H9 (cell line): ENCODE measurements at regions not wholly inside any gene's neighbourhood (a gene's known extent, or its start where the extent isn't known, plus 50 kb on each side); places are given as distances from the start of the nearest gene placed in this dataset.

Experiments used
- DNase-seq: peaks from one replicate; pipeline ENCODE4 v3.0.0-alpha.2; 2017
- H2AFZ ChIP-seq: one replicate; pipeline ENCODE4 v1.6.1; 2013; ENCODE audit warnings: mild to moderate bottlenecking, low read length, control low read depth, moderate library complexity
- H2AK5ac ChIP-seq: 2 replicates; pipeline ENCODE4 v1.6.1; 2013; ENCODE audit warnings: low read length, control low read depth, mixed read lengths; ENCODE audit not compliant: insufficient read length
- H2BK120ac ChIP-seq: one replicate; pipeline ENCODE4 v1.6.1; 2013; ENCODE audit warnings: low read depth, mild to moderate bottlenecking, low read length, control low read depth, inconsistent platforms; ENCODE audit not compliant: poor library complexity, severe bottlenecking
- H2BK12ac ChIP-seq: 2 replicates; pipeline ENCODE4 v1.6.1; 2013; ENCODE audit warnings: low read length, control low read depth, mixed read lengths, low read depth; ENCODE audit not compliant: insufficient read length
- H2BK15ac ChIP-seq: 2 replicates; pipeline ENCODE4 v1.6.1; 2013; ENCODE audit warnings: low read depth, low read length, control low read depth
- H2BK20ac ChIP-seq: one replicate; pipeline ENCODE4 v1.6.1; 2013; ENCODE audit warnings: low read depth, mild to moderate bottlenecking, low read length, control low read depth, inconsistent platforms; ENCODE audit not compliant: poor library complexity, severe bottlenecking
- H2BK5ac ChIP-seq: 2 replicates; pipeline ENCODE4 v1.6.1; 2013; ENCODE audit warnings: low read length, control low read depth, mixed read lengths; ENCODE audit not compliant: insufficient read length
- H3K14ac ChIP-seq: 2 replicates; pipeline ENCODE4 v1.6.1; 2013; ENCODE audit warnings: low read length, control low read depth; ENCODE audit not compliant: insufficient read depth
- H3K18ac ChIP-seq: 2 replicates; pipeline ENCODE4 v1.6.1; 2013; ENCODE audit warnings: low read depth, mild to moderate bottlenecking, mixed read lengths, low read length, control low read depth; ENCODE audit not compliant: insufficient read length
- H3K23ac ChIP-seq: 2 replicates; pipeline ENCODE4 v1.6.1; 2013; ENCODE audit warnings: low read length, control low read depth, mixed read lengths, low read depth; ENCODE audit not compliant: insufficient read length
- H3K23me2 ChIP-seq: 2 replicates; pipeline ENCODE4 v1.6.1; 2013; ENCODE audit warnings: low read depth, mild to moderate bottlenecking, mixed read lengths, low read length, control low read depth; ENCODE audit not compliant: insufficient read length, poor library complexity, severe bottlenecking
- H3K27ac ChIP-seq: 2 replicates; pipeline ENCODE4 v1.5.1; 2013; ENCODE audit warnings: low read length, control low read depth, mixed read lengths, low read depth; ENCODE audit not compliant: insufficient read length
- H3K27me3 ChIP-seq: 2 replicates; pipeline ENCODE4 v1.6.1; 2013; ENCODE audit warnings: low read length, control low read depth, inconsistent platforms; ENCODE audit not compliant: insufficient read depth
- H3K4ac ChIP-seq: 2 replicates; pipeline ENCODE4 v1.6.1; 2013; ENCODE audit warnings: low read depth, mild to moderate bottlenecking, control low read depth, inconsistent platforms, low read length, moderate library complexity
- H3K4me1 ChIP-seq: 2 replicates; pipeline ENCODE4 v1.6.1; 2013; ENCODE audit warnings: low read length, control low read depth, inconsistent platforms; ENCODE audit not compliant: insufficient read depth
- H3K4me2 ChIP-seq: 2 replicates; pipeline ENCODE4 v1.6.1; 2013; ENCODE audit warnings: low read length, control low read depth, mixed read lengths; ENCODE audit not compliant: insufficient read length, insufficient read depth
- H3K56ac ChIP-seq: 2 replicates; pipeline ENCODE4 v1.6.1; 2013; ENCODE audit warnings: low read depth, mild to moderate bottlenecking, mixed read lengths, low read length, control low read depth; ENCODE audit not compliant: insufficient read length
- H3K79me1 ChIP-seq: 2 replicates; pipeline ENCODE4 v1.6.1; 2013; ENCODE audit warnings: low read depth, mild to moderate bottlenecking, moderate library complexity, low read length, control low read depth, inconsistent platforms; ENCODE audit not compliant: insufficient read depth, poor library complexity, severe bottlenecking
- H3K79me2 ChIP-seq: 2 replicates; pipeline ENCODE4 v1.6.1; 2013; ENCODE audit warnings: low read length, control low read depth, inconsistent platforms; ENCODE audit not compliant: insufficient read depth
- H3K9ac ChIP-seq: 2 replicates; pipeline ENCODE4 v1.6.1; 2013; ENCODE audit warnings: low read length, control low read depth, mixed read lengths; ENCODE audit not compliant: insufficient read length; ENCODE audit errors: extremely low read depth
- H3K9me3 ChIP-seq: one replicate; pipeline ENCODE4 v1.6.1; 2013; ENCODE audit warnings: low read depth, low read length, inconsistent platforms; ENCODE audit not compliant: control insufficient read depth
- H3T11ph ChIP-seq: one replicate; pipeline ENCODE4 v1.6.1; 2013; ENCODE audit warnings: mild to moderate bottlenecking, low read length, control low read depth, inconsistent platforms
- H4K20me1 ChIP-seq: one replicate; pipeline ENCODE4 v1.6.1; 2013; ENCODE audit not compliant: control insufficient read depth, insufficient read length, insufficient read depth
- H4K5ac ChIP-seq: 2 replicates; pipeline ENCODE4 v1.6.1; 2013; ENCODE audit warnings: low read depth, mild to moderate bottlenecking, mixed read lengths, low read length, control low read depth; ENCODE audit not compliant: insufficient read length
- H4K8ac ChIP-seq: replicated peaks from 2 replicates; pipeline ENCODE4 v1.6.1; 2013; ENCODE audit warnings: low read length, control low read depth, mixed read lengths, low read depth; ENCODE audit not compliant: insufficient read length
- H4K91ac ChIP-seq: 2 replicates; pipeline ENCODE4 v1.6.1; 2013; ENCODE audit warnings: low read depth, mild to moderate bottlenecking, moderate library complexity, mixed read lengths, low read length, control low read depth; ENCODE audit not compliant: insufficient read length
- H3K27ac Mint-ChIP-seq, 3 experiments: 2 replicates in 2 of 3; 3 replicates in 1 of 3; pipeline ENCODE4 v1.8.0; 2020 to 2021; ENCODE audit warnings: mixed read lengths in 3 of 3, mild to moderate bottlenecking in 1 of 3, moderate library complexity in 1 of 3
- H3K27me3 Mint-ChIP-seq: 2 replicates; pipeline ENCODE4 v1.8.0; 2021; ENCODE audit warnings: low read depth, mild to moderate bottlenecking, moderate library complexity, mixed read lengths
- H3K36me3 Mint-ChIP-seq, 3 experiments: 2 replicates in 2 of 3; 3 replicates in 1 of 3; pipeline ENCODE4 v1.8.0; 2020 to 2021; ENCODE audit warnings: low read depth in 3 of 3, mixed read lengths in 3 of 3; ENCODE audit not compliant: insufficient read depth in 1 of 3
- H3K4me1 Mint-ChIP-seq, 2 experiments: 2 replicates each; pipeline ENCODE4 v1.8.0; 2020; ENCODE audit warnings: mixed read lengths in 2 of 2
- H3K4me3 Mint-ChIP-seq, 2 experiments: 2 replicates in 1 of 2; 3 replicates in 1 of 2; pipeline ENCODE4 v1.8.0; 2020 to 2021; ENCODE audit warnings: mild to moderate bottlenecking in 2 of 2, mixed read lengths in 2 of 2, moderate library complexity in 1 of 2
- H3K9me3 Mint-ChIP-seq, 2 experiments: 2 replicates in 1 of 2; 3 replicates in 1 of 2; pipeline ENCODE4 v1.8.0; 2020; ENCODE audit warnings: mild to moderate bottlenecking in 2 of 2, mixed read lengths in 2 of 2, moderate library complexity in 1 of 2
- WGBS: extraction: QIAGEN DNeasy Blood & Tissue Kit; methylation state at CpG from one replicate; pipeline ENCODE4 v1.1.7; 2013; ENCODE audit warnings: missing lambda C conversion rate, low lambda C conversion rate, mixed read lengths; ENCODE audit not compliant: insufficient read length; ENCODE audit errors: extremely low coverage; 5-methylcytosine and 5-hydroxymethylcytosine counted together
- TF ChIP-seq, protein P1 (sequence below): fragments of 200-600 bp; sonication (generic); conservative IDR thresholded peaks from 3 replicates; pipeline ENCODE4 v1.8.0; 2021; ENCODE audit warnings: antibody characterized with exemption, mild to moderate bottlenecking

- no peak overlapping the region for H3K4ac ChIP-seq
- no peak overlapping the region for H3T11ph ChIP-seq
- H2BK12ac ChIP-seq: no peak overlapping the region
- no peak overlapping the region for H3K56ac ChIP-seq
- no peaks in the 10 kb centered on the region; the same call in 1 of the 2 replicates for H3K4me1 ChIP-seq
- no peaks in the 10 kb centered on the region for H3K27me3 ChIP-seq
- H3K36me3 Mint-ChIP-seq: peaks cover 0 to 11% (median 5%) of the 10 kb centered on the region in 3 experiments; a peak in 4 of 7 replicates
- WGBS: no CpG with 5 or more reads among the region's 6 CpGs
- H4K20me1 ChIP-seq: no peaks in the 10 kb centered on the region
- TF ChIP-seq, protein P1, sequence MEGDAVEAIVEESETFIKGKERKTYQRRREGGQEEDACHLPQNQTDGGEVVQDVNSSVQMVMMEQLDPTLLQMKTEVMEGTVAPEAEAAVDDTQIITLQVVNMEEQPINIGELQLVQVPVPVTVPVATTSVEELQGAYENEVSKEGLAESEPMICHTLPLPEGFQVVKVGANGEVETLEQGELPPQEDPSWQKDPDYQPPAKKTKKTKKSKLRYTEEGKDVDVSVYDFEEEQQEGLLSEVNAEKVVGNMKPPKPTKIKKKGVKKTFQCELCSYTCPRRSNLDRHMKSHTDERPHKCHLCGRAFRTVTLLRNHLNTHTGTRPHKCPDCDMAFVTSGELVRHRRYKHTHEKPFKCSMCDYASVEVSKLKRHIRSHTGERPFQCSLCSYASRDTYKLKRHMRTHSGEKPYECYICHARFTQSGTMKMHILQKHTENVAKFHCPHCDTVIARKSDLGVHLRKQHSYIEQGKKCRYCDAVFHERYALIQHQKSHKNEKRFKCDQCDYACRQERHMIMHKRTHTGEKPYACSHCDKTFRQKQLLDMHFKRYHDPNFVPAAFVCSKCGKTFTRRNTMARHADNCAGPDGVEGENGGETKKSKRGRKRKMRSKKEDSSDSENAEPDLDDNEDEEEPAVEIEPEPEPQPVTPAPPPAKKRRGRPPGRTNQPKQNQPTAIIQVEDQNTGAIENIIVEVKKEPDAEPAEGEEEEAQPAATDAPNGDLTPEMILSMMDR: no peak
- H4K8ac ChIP-seq: no peak overlapping the region
- no peak overlapping the region for H3K27ac ChIP-seq
- H3K4me1 Mint-ChIP-seq: peaks cover 23 to 28% of the 10 kb centered on the region in 2 experiments
- H3K14ac ChIP-seq: no peak overlapping the region
- peaks cover 5 to 7% of the 10 kb centered on the region in 2 experiments; a peak in 4 of 5 replicates for H3K9me3 Mint-ChIP-seq
- no peaks in the 10 kb centered on the region for H3K23me2 ChIP-seq
- no peaks in the 10 kb centered on the region for H3K79me2 ChIP-seq
- H4K5ac ChIP-seq: no peak overlapping the region
- no peaks in the 10 kb centered on the region for H3K9me3 ChIP-seq
- no peaks in the 10 kb centered on the region for H3K27me3 Mint-ChIP-seq
- no peak overlapping the region for H4K91ac ChIP-seq
- no peak overlapping the region for H3K4me3 Mint-ChIP-seq
- H3K27ac Mint-ChIP-seq: no peak overlapping the region
- H2BK20ac ChIP-seq: no peak overlapping the region
- no peak overlapping the region for H3K9ac ChIP-seq
- H3K79me1 ChIP-seq: no peaks in the 10 kb centered on the region
- H2BK15ac ChIP-seq: no peak overlapping the region
- H2BK120ac ChIP-seq: no peak overlapping the region
- no peak for DNase-seq
- no peak overlapping the region for H2AFZ ChIP-seq
- H3K18ac ChIP-seq: no peak overlapping the region
- H3K4me2 ChIP-seq: no peak overlapping the region
- H3K23ac ChIP-seq: no peak overlapping the region
- no peak overlapping the region for H2AK5ac ChIP-seq
- H2BK5ac ChIP-seq: no peak overlapping the region
Measured at GRCh38 chr11:23496340-23496739, 636.1 kb upstream of the CCDC179 start.
